Trophoblast cell (in vitro differentiated cells and primary cell): ENCODE measurements at regions not wholly inside any gene's neighbourhood (a gene's known extent, or its start where the extent isn't known, plus 50 kb on each side); places are given as distances from the start of the nearest gene placed in this dataset.

ENCODE experiments used
- DNase-seq, 2 donors: peaks; one replicate each; pipeline ENCODE4 v3.0.0-alpha.2; 2016
- H2AFZ ChIP-seq: 2 replicates; pipeline ENCODE4 v1.6.1; 2013; ENCODE audit warnings: low read length, moderate library complexity, mild to moderate bottlenecking; ENCODE audit not compliant: insufficient read depth, poor library complexity
- H2AK5ac ChIP-seq: 2 replicates; pipeline ENCODE4 v1.6.1; 2013; ENCODE audit warnings: mild to moderate bottlenecking, low read length
- H2BK120ac ChIP-seq: 2 replicates; pipeline ENCODE4 v1.6.1; 2013; ENCODE audit warnings: low read length, mild to moderate bottlenecking, moderate library complexity; ENCODE audit not compliant: insufficient read depth, poor library complexity
- H2BK12ac ChIP-seq: 2 replicates; pipeline ENCODE4 v1.6.1; 2013; ENCODE audit warnings: mild to moderate bottlenecking, low read length, moderate library complexity
- H2BK5ac ChIP-seq: 2 replicates; pipeline ENCODE4 v1.6.1; 2013; ENCODE audit warnings: low read length, low read depth, moderate library complexity, mild to moderate bottlenecking; ENCODE audit not compliant: poor library complexity
- H3K14ac ChIP-seq: 2 replicates; pipeline ENCODE4 v1.6.1; 2013; ENCODE audit warnings: mild to moderate bottlenecking, low read length
- H3K18ac ChIP-seq: 2 replicates; pipeline ENCODE4 v1.6.1; 2013; ENCODE audit warnings: mild to moderate bottlenecking, low read length
- H3K23ac ChIP-seq: 2 replicates; pipeline ENCODE4 v1.6.1; 2013; ENCODE audit warnings: low read length
- H3K27ac ChIP-seq: 2 replicates; pipeline ENCODE4 v1.5.1; 2013; ENCODE audit warnings: low read depth, mild to moderate bottlenecking, inconsistent platforms, low read length, moderate library complexity
- H3K27me3 ChIP-seq: 2 replicates; pipeline ENCODE4 v1.6.1; 2013; ENCODE audit warnings: inconsistent platforms, mild to moderate bottlenecking, low read length, moderate library complexity; ENCODE audit not compliant: insufficient read depth
- H3K36me3 ChIP-seq, 2 experiments: 1 replicate in 1 of 2; 2 replicates in 1 of 2; pipeline ENCODE4 v1.6.1; 2013; ENCODE audit warnings: low read length in 2 of 2, mild to moderate bottlenecking in 2 of 2, moderate library complexity in 1 of 2; ENCODE audit not compliant: insufficient read depth in 2 of 2, control insufficient read depth in 1 of 2
- H3K4ac ChIP-seq: 2 replicates; pipeline ENCODE4 v1.6.1; 2013; ENCODE audit warnings: low read depth, mild to moderate bottlenecking, low read length, moderate library complexity
- H3K4me1 ChIP-seq, 2 experiments: 1 replicate in 1 of 2; 2 replicates in 1 of 2; pipeline ENCODE4 v1.6.1; 2013; ENCODE audit warnings: low read length in 2 of 2, mild to moderate bottlenecking in 2 of 2, moderate library complexity in 1 of 2; ENCODE audit not compliant: insufficient read depth in 2 of 2, control insufficient read depth in 1 of 2
- H3K4me2 ChIP-seq: 2 replicates; pipeline ENCODE4 v1.6.1; 2013; ENCODE audit warnings: inconsistent platforms, mild to moderate bottlenecking, low read length, moderate library complexity
- H3K4me3 ChIP-seq: 2 replicates; pipeline ENCODE4 v1.5.1; 2013; ENCODE audit warnings: mild to moderate bottlenecking, low read depth, low read length, inconsistent platforms
- H3K79me1 ChIP-seq: one replicate; pipeline ENCODE4 v1.6.1; 2013; ENCODE audit warnings: low read length
- H3K79me2 ChIP-seq: 2 replicates; pipeline ENCODE4 v1.6.1; 2013; ENCODE audit warnings: low read length, mild to moderate bottlenecking; ENCODE audit not compliant: control insufficient read depth, insufficient read depth, poor library complexity
- H3K9ac ChIP-seq: 2 replicates; pipeline ENCODE4 v1.6.1; 2013; ENCODE audit warnings: mild to moderate bottlenecking, low read length
- H3K9me3 ChIP-seq: 2 replicates; pipeline ENCODE4 v1.6.1; 2013; ENCODE audit warnings: low read depth, mild to moderate bottlenecking, control low read depth, inconsistent platforms, low read length; ENCODE audit not compliant: insufficient read depth
- H4K12ac ChIP-seq: 2 replicates; pipeline ENCODE4 v1.6.1; 2013; ENCODE audit warnings: low read depth, mild to moderate bottlenecking, low read length, moderate library complexity
- H4K8ac ChIP-seq: 2 replicates; pipeline ENCODE4 v1.6.1; 2013; ENCODE audit warnings: low read depth, mild to moderate bottlenecking, low read length, moderate library complexity
- H4K91ac ChIP-seq: one replicate; pipeline ENCODE4 v1.6.1; 2013; ENCODE audit warnings: low read depth, mild to moderate bottlenecking, low read length, moderate library complexity
- WGBS: extraction: QIAGEN DNeasy Blood & Tissue Kit; methylation state at CpG from one replicate; pipeline ENCODE4 v1.1.7; 2013; ENCODE audit warnings: missing lambda C conversion rate; ENCODE audit not compliant: insufficient read length, insufficient coverage; ENCODE audit errors: extremely low coverage; 5-methylcytosine and 5-hydroxymethylcytosine counted together

DNA sequence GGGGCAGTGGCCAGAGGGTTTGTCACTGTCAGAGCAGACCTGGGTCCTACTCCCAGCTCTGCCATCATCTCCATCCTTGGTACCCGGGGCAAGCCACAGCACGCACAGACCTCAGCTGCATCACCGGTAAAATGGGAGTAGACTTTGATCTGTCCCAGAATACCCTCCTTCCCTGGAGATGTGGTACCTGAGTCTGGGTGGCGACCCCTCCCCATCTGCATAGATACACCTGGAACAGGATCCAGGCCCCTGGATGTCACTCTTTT lies 64.0 kb downstream of the ZFP36L2 start:
- Histone ChIP-seq H2AK5ac (no peak overlapping the region), H3K9ac (no peak overlapping the region), H3K4me2 (no peak overlapping the region), H2BK12ac (no peak overlapping the region), H3K14ac (no peak overlapping the region), H3K27me3 (no peaks in the 10 kb centered on the region), H2AFZ (no peak overlapping the region), H3K79me2 (no peaks in the 10 kb centered on the region), H3K27ac (no peak overlapping the region), H3K4ac (no peak overlapping the region), H3K36me3 (no peaks in the 10 kb centered on the region), H3K79me1 (no peaks in the 10 kb centered on the region), H3K4me3 (peak overlapping the region; percentile 13), H4K91ac (no peak overlapping the region), H4K8ac (no peak overlapping the region), H2BK120ac (no peak overlapping the region), H3K9me3 (no peaks in the 10 kb centered on the region), H2BK5ac (no peak overlapping the region), H3K18ac (no peak overlapping the region), H4K12ac (no peak overlapping the region), H3K23ac (no peak overlapping the region), H3K4me1 (no peaks in the 10 kb centered on the region)
- no CpG with 5 or more reads among the region's 4 CpGs for WGBS
- no peak for DNase-seq

GRCh38 chr2:43161650-43162510 lies 64.5 kb downstream of the ZFP36L2 start:
- no peak overlapping the region for H2AFZ ChIP-seq
- no peak overlapping the region for H3K9ac ChIP-seq
- no peak overlapping the region for H3K4me2 ChIP-seq
- no peak overlapping the region for H4K8ac ChIP-seq
- H3K4ac ChIP-seq: no peak overlapping the region
- no peak for DNase-seq
- no peaks in the 10 kb centered on the region for H3K4me1 ChIP-seq
- no CpG with 5 or more reads among the region's 15 CpGs for WGBS
- H4K12ac ChIP-seq: no peak overlapping the region
- H3K79me1 ChIP-seq: no peaks in the 10 kb centered on the region
- H3K79me2 ChIP-seq: no peaks in the 10 kb centered on the region
- no peaks in the 10 kb centered on the region for H3K9me3 ChIP-seq
- no peak overlapping the region for H3K4me3 ChIP-seq
- H3K14ac ChIP-seq: no peak overlapping the region
- H3K23ac ChIP-seq: no peak overlapping the region
- no peak overlapping the region for H2AK5ac ChIP-seq
- H4K91ac ChIP-seq: no peak overlapping the region
- no peak overlapping the region for H3K27ac ChIP-seq
- no peak overlapping the region for H3K18ac ChIP-seq
- no peaks in the 10 kb centered on the region for H3K36me3 ChIP-seq
- no peak overlapping the region for H2BK120ac ChIP-seq
- no peak overlapping the region for H2BK5ac ChIP-seq
- H3K27me3 ChIP-seq: no peaks in the 10 kb centered on the region
- H2BK12ac ChIP-seq: no peak overlapping the region

GRCh38 chr2:43160778-43161177 lies 65.6 kb downstream of the ZFP36L2 start:
- no peaks in the 10 kb centered on the region for H3K36me3 ChIP-seq
- H2BK12ac ChIP-seq: no peak overlapping the region
- no peak overlapping the region for H4K12ac ChIP-seq
- H3K4me1 ChIP-seq: no peaks in the 10 kb centered on the region
- no peak overlapping the region for H3K9ac ChIP-seq
- no peak overlapping the region for H3K23ac ChIP-seq
- H3K14ac ChIP-seq: no peak overlapping the region
- H3K4ac ChIP-seq: no peak overlapping the region
- H3K27me3 ChIP-seq: no peaks in the 10 kb centered on the region
- H4K8ac ChIP-seq: no peak overlapping the region
- H2BK5ac ChIP-seq: no peak overlapping the region
- no peaks in the 10 kb centered on the region for H3K79me1 ChIP-seq
- H4K91ac ChIP-seq: no peak overlapping the region
- H2AK5ac ChIP-seq: no peak overlapping the region
- H3K9me3 ChIP-seq: no peaks in the 10 kb centered on the region
- no peak overlapping the region for H2BK120ac ChIP-seq
- no peak overlapping the region for H3K4me2 ChIP-seq
- no peaks in the 10 kb centered on the region for H3K79me2 ChIP-seq
- H2AFZ ChIP-seq: no peak overlapping the region
- no peak for DNase-seq
- H3K4me3 ChIP-seq: no peak overlapping the region
- H3K18ac ChIP-seq: no peak overlapping the region
- no CpG with 5 or more reads among the region's 5 CpGs for WGBS
- H3K27ac ChIP-seq: no peak overlapping the region

DNA sequence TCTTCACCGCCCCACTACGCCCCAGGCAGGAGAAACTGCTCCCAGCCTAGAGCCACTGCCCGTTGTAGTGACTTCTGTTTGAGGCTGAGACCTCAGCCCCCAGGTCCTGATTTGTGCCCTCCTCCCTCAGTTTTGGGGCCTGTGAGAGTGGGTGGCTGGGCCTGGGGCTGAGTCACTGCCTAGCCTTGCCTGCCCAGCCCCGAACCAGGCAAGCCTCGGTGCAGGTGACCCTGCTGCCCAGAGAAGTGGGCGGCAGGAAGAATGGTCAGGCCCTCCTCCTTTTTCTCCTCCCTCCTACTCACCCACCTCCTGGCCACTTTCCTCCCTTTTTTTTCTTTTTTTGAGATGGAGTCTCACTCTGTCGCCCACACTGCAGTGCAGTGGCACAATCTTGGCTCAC lies 66.6 kb downstream of the ZFP36L2 start:
- no peaks in the 10 kb centered on the region for H3K79me2 ChIP-seq
- H3K79me1 ChIP-seq: no peaks in the 10 kb centered on the region
- no peak overlapping the region for H2BK120ac ChIP-seq
- H2BK12ac ChIP-seq: no peak overlapping the region
- no peak overlapping the region for H3K4me3 ChIP-seq
- no peaks in the 10 kb centered on the region for H3K4me1 ChIP-seq
- no peak overlapping the region for H3K23ac ChIP-seq
- H3K4me2 ChIP-seq: no peak overlapping the region
- H4K12ac ChIP-seq: no peak overlapping the region
- peak overlapping the region; percentile 9 for H2AK5ac ChIP-seq
- no peak overlapping the region for H3K14ac ChIP-seq
- DNase-seq: no peak
- H4K91ac ChIP-seq: no peak overlapping the region
- no peak overlapping the region for H3K4ac ChIP-seq
- H3K27ac ChIP-seq: no peak overlapping the region
- WGBS: no CpG with 5 or more reads among the region's 7 CpGs
- no peaks in the 10 kb centered on the region for H3K36me3 ChIP-seq
- H2AFZ ChIP-seq: peak overlapping the region; percentile 11
- H3K18ac ChIP-seq: no peak overlapping the region
- no peaks in the 10 kb centered on the region for H3K27me3 ChIP-seq
- no peak overlapping the region for H4K8ac ChIP-seq
- H3K9me3 ChIP-seq: no peaks in the 10 kb centered on the region
- H2BK5ac ChIP-seq: no peak overlapping the region
- no peak overlapping the region for H3K9ac ChIP-seq
